HL-60 (cell line): ENCODE measurements at regions not wholly inside any gene's neighbourhood (a gene's known extent, or its start where the extent isn't known, plus 50 kb on each side); places are given as distances from the start of the nearest gene placed in this dataset.

Experiments
- DNase-seq, 2 experiments: peaks; one replicate each; pipeline ENCODE4 v3.0.0-alpha.2; 2010 to 2020; ENCODE audit warnings: low read depth in 1 of 2, low spot score in 1 of 2
- H3K27ac ChIP-seq: fragments of 250-450 bp; sonication (Bioruptor Pico); replicated peaks from 2 replicates; pipeline ENCODE4 v1.5.1; 2020; ENCODE audit warnings: mild to moderate bottlenecking, moderate library complexity
- H3K27me3 ChIP-seq: fragments of 250-450 bp; sonication (Bioruptor Pico); 2 replicates; pipeline ENCODE4 v1.5.1; 2021; ENCODE audit warnings: mild to moderate bottlenecking, moderate library complexity; ENCODE audit not compliant: insufficient read depth, poor library complexity, severe bottlenecking
- H3K4me3 ChIP-seq: replicated peaks from 2 replicates; pipeline ENCODE4 v1.5.1; 2011; ENCODE audit warnings: mild to moderate bottlenecking, control low read depth, low read length; ENCODE audit not compliant: insufficient read depth
- GABPA ChIP-seq: IDR thresholded peaks from 2 replicates; pipeline ENCODE4 v1.6.1; 2012; ENCODE audit warnings: low read depth
- POLR2AphosphoS5 ChIP-seq: IDR thresholded peaks from 2 replicates; pipeline ENCODE4 v1.6.1; 2012; ENCODE audit warnings: low read depth
- SPI1 ChIP-seq: IDR thresholded peaks from 2 replicates; pipeline ENCODE4 v1.6.1; 2012; ENCODE audit warnings: low read depth, mild to moderate bottlenecking, borderline replicate concordance
- TF ChIP-seq, protein P1 (sequence below): IDR thresholded peaks from one replicate; pipeline ENCODE4 v1.5.1; 2011; ENCODE audit warnings: low read length, control low read depth, inconsistent platforms; ENCODE audit not compliant: insufficient read depth
- TF ChIP-seq, protein P2 (sequence below): IDR thresholded peaks from 2 replicates; pipeline ENCODE4 v1.6.1; 2012; ENCODE audit warnings: low read depth; ENCODE audit not compliant: insufficient replicate concordance

DNA sequence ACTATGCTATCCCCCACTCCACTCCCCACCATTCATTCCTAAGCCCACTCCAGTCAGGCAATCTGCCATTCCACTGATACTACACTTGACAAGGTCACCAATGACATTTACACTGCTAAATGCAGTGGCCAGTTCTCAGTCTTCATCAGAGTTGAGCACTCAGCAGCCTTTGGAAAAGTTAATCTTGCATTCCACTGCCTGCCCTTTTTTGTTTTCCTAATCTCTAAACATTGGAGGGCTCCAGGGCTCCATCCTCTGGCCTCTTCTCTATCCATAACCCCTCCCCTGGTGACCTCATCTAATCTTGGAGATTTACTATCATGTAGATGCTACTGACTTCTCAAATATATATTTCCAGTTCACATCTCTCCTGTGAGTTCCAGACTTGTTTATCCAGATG lies 70.9 kb upstream of the S1PR1 start:
- TF ChIP-seq GABPA (no peak), SPI1 (no peak), POLR2AphosphoS5 (no peak)
- TF ChIP-seq, protein P1, sequence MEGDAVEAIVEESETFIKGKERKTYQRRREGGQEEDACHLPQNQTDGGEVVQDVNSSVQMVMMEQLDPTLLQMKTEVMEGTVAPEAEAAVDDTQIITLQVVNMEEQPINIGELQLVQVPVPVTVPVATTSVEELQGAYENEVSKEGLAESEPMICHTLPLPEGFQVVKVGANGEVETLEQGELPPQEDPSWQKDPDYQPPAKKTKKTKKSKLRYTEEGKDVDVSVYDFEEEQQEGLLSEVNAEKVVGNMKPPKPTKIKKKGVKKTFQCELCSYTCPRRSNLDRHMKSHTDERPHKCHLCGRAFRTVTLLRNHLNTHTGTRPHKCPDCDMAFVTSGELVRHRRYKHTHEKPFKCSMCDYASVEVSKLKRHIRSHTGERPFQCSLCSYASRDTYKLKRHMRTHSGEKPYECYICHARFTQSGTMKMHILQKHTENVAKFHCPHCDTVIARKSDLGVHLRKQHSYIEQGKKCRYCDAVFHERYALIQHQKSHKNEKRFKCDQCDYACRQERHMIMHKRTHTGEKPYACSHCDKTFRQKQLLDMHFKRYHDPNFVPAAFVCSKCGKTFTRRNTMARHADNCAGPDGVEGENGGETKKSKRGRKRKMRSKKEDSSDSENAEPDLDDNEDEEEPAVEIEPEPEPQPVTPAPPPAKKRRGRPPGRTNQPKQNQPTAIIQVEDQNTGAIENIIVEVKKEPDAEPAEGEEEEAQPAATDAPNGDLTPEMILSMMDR, result no peak
- TF ChIP-seq, protein P2, sequence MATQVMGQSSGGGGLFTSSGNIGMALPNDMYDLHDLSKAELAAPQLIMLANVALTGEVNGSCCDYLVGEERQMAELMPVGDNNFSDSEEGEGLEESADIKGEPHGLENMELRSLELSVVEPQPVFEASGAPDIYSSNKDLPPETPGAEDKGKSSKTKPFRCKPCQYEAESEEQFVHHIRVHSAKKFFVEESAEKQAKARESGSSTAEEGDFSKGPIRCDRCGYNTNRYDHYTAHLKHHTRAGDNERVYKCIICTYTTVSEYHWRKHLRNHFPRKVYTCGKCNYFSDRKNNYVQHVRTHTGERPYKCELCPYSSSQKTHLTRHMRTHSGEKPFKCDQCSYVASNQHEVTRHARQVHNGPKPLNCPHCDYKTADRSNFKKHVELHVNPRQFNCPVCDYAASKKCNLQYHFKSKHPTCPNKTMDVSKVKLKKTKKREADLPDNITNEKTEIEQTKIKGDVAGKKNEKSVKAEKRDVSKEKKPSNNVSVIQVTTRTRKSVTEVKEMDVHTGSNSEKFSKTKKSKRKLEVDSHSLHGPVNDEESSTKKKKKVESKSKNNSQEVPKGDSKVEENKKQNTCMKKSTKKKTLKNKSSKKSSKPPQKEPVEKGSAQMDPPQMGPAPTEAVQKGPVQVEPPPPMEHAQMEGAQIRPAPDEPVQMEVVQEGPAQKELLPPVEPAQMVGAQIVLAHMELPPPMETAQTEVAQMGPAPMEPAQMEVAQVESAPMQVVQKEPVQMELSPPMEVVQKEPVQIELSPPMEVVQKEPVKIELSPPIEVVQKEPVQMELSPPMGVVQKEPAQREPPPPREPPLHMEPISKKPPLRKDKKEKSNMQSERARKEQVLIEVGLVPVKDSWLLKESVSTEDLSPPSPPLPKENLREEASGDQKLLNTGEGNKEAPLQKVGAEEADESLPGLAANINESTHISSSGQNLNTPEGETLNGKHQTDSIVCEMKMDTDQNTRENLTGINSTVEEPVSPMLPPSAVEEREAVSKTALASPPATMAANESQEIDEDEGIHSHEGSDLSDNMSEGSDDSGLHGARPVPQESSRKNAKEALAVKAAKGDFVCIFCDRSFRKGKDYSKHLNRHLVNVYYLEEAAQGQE, result no peak
- Histone ChIP-seq H3K27ac (no peak overlapping the region), H3K27me3 (no peaks in the 10 kb centered on the region), H3K4me3 (no peak overlapping the region)
- DNase-seq, result no peak

DNA sequence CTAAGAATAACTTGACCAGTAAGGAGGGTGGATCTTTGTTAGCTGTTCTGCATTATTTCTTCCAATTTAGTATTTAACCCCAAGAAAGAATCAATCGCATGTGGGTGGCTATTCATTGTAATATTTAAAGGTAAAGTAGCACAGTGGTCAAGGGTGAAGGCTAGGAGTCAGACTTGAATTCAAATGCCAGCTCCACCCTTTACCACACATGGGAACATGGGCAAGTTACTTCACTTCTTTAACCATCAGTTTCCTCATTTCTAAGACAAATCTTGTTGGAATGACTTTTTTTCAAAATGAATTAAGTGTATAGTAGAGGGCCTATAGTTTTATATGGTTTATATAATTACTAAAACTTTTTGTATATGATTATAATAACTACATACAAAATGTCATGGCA lies 71.3 kb upstream of the S1PR1 start:
- no peaks in the 10 kb centered on the region for H3K27me3 ChIP-seq
- H3K27ac ChIP-seq, result no peak overlapping the region
- no peak overlapping the region for H3K4me3 ChIP-seq
- DNase-seq, result peak in 1 of 2 experiments; percentile 25
- TF ChIP-seq POLR2AphosphoS5, result no peak

DNA sequence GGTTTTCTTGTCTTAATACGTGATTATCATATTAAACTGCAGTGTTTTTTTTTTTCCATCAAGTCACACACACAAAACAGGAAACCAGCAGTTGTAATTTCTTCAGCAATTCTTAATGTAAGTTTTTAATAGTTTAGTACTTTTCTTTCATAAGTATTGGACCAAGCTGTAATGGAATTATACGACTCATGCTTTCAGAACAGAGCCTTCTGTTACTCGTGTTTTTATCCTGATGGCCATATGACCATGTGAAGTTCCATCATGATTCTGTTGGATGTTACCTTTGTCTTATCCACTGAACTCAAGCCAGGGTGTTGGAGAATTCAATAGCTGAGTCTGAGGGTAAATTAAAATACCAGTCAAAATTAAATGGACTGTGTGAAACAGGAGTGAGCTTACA lies 72.0 kb upstream of the S1PR1 start:
- no peak for DNase-seq
- TF ChIP-seq, protein P2, result no peak
- TF ChIP-seq, protein P1, result no peak
- TF ChIP-seq SPI1, result no peak
- TF ChIP-seq GABPA, result no peak
- no peak for TF ChIP-seq POLR2AphosphoS5

DNA sequence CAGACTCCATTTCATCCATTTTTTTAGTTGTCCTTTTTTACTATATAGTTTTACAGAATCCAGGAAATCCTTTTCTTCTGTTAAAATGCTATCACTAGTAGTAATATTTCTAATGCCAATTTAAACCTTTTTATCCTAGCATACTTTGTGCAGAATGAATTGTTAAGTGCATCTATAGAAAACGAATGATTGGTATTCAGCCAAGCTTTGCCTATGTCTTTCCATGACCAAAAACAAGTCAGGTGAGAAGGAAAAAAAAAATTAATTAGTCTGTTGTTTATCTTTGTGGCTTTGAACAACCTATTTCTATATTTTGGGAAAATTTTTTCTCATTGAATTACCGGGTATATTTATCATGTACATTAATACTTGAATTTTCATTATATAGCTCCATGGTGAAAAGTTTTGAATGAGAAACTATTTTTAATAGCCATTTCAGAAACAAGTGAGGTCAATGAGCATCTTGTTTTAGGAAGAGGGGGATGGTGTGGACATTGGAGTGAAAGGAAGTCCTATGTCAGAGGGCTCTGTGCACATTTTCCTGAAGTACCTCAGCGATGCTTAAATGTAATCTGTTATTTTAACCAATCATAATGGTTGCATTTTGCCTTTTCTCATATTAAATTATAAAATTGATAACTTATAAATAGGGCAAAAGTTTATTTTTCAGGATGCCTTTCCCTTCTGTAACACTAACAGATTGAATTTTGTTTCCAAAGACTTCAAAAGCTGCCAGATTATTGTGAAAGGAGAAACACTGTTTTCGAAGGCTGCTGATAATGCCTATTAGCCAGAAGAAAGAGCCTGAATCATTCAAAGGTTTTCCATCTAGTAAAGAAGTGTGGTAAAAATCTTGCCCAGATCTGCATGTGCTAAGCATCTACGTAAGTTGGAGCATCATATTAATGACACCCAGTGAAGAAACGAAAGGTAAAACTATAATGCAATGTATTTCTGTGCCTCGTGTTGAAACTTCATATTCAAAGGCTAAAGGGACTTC lies 73.8 kb upstream of the S1PR1 start:
- TF ChIP-seq SPI1 (no peak), GABPA (no peak), POLR2AphosphoS5 (no peak)
- TF ChIP-seq, protein P1, result no peak
- TF ChIP-seq, protein P2, result no peak
- H3K27me3 ChIP-seq, result no peaks in the 10 kb centered on the region
- no peak overlapping the region for H3K27ac ChIP-seq
- H3K4me3 ChIP-seq, result no peak overlapping the region
- no peak for DNase-seq

More for the DNA sequence above, 72.0 kb upstream of the S1PR1 start:
- Histone ChIP-seq H3K27ac (no peak overlapping the region), H3K27me3 (no peaks in the 10 kb centered on the region), H3K4me3 (no peak overlapping the region)
